ENCODE measurements at regions not wholly inside any gene's neighbourhood (a gene's known extent, or its start where the extent isn't known, plus 50 kb on each side); places are given as distances from the start of the nearest gene placed in this dataset.

DNA sequence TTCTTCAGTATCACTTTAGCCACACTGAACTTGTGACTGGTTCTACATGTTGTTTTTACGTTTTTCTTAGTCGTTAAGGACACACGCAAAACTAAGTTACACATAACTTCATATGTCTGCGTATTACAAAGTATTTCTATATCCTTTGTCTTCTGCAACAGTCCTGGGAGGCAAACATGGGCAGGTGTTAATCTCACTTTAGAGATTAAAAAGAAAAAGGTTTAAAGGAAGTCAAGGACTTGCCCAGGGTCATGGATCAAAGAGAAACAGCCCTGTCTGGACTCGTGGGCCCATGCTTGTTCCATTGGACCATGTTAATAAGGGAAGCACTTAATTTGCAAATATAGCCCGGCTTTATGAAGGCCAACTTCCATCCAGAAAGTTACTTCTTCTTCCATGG, 98.6 kb upstream of the LPP start:
- H3K9me3 ChIP-seq (ENCODE audit: control insufficient read depth, insufficient read depth, low read length), result no peaks in the 10 kb centered on the region

DNA sequence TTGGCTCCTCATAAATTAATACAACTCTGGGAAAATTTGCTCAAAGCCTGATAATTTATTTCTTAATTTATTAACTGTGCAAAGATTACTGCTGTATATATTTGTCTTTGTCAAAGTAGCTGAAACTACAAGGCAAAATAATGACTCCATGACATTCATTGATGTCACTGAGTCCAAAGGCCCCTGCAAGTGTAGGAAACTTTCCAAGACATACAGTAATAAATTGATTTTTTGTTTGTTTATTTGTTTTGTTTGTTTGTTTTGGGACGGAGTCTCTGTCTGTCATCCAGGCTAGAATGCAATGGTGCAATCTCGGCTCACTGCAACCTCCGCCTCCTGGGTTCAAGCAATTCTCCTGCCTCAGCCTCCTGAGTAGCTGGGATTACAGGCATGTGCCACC, 96.8 kb upstream of the LPP start:
- H3K4me1 ChIP-seq (ENCODE audit: insufficient read depth, low read length), result peaks cover 19% of the 10 kb centered on the region
- no peaks in the 10 kb centered on the region for H3K36me3 ChIP-seq (ENCODE audit: insufficient read depth, low read length)
- no peaks in the 10 kb centered on the region for H3K9me3 ChIP-seq (ENCODE audit: control insufficient read depth, insufficient read depth, low read length)
- no peak overlapping the region for H3K9ac ChIP-seq (ENCODE audit: low read depth, low read length)

More for the DNA sequence above, 98.6 kb upstream of the LPP start:
- Histone ChIP-seq H3K4me1 (ENCODE audit: insufficient read depth, low read length) (peaks cover 10% of the 10 kb centered on the region), H3K36me3 (ENCODE audit: insufficient read depth, low read length) (no peaks in the 10 kb centered on the region), H3K9ac (ENCODE audit: low read depth, low read length) (no peak overlapping the region)

DNA sequence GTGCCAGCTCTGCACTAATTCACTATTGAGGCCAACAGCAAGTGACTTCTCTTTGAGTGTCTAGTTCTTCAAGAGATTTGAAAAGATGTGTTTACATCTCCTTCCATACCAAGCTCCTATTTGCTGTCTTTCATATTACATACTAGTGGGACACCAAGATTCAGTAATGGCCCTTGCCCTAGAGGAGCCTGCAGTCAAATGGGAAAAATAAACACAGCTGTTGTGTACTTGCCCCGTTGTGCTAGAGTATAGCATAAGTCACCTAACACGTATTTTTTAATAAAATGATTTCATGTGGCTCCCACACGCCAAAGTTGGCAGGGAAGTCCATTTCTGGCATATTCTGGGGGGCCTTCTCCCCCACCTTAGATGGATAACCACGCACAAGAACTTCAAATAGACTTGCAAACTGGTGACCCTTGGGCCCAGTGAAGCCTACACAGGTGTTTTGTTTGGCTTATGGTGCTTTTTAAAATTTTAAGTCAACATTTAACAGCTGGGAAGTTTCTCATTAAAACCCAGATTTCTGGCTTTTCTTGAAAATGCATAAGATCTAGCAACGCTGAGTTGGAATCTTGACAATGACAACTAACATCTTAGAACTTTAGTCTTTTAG, 95.3 kb upstream of the LPP start:
- Histone ChIP-seq H3K4me1 (ENCODE audit: insufficient read depth, low read length) (peaks cover 10% of the 10 kb centered on the region), H3K9ac (ENCODE audit: low read depth, low read length) (no peak overlapping the region), H3K9me3 (ENCODE audit: control insufficient read depth, insufficient read depth, low read length) (no peaks in the 10 kb centered on the region), H3K36me3 (ENCODE audit: insufficient read depth, low read length) (no peaks in the 10 kb centered on the region)

DNA sequence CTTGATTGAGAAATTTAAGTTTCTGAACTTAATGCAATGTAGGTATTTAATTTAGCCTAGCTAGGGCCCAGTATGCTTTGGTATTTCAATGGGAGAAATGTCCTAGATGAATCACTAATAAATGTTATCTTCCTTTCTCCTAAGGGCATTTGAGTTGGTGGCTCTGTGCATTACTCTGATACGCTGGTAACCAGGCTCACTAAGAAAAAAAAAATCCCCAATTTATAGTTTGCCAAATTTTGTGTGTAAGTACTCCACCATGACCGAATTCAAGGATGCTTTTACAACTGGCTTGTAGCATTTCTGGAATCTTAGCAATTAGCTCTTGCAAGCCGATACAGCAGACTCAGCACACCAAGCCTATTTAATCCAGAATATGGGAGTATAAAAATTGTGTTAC, 94.6 kb upstream of the LPP start:
- peaks cover 10% of the 10 kb centered on the region for H3K4me1 ChIP-seq (ENCODE audit: insufficient read depth, low read length)
- no peaks in the 10 kb centered on the region for H3K36me3 ChIP-seq (ENCODE audit: insufficient read depth, low read length)
- H3K9me3 ChIP-seq (ENCODE audit: control insufficient read depth, insufficient read depth, low read length), result no peaks in the 10 kb centered on the region
- no peak overlapping the region for H3K9ac ChIP-seq (ENCODE audit: low read depth, low read length)

DNA sequence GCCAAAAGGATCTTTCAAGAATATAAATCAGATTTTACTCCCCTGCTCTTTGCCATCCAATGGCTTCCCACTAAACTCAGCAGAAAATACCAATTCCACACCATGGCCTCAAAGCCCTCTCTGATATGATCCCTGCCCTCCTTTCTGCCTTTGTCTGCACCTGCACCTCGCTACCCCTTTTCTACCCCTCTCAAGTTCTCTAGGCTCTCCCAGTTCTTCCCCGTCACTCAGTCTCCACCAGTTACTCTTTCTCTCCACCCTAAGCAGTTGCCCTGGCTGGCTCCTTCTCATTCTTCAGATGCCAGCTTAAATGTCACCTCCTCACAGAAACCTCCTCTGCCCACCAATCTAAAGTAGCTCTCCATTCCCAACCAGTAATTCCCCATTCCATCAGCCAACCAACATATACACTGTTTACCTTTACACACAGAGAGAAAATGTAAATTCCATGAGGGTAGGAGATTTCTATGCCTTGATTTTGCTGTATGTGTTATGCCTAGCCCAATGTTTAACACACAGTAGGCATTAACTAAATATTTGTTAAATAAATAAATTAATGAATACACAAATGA, 93.6 kb upstream of the LPP start:
- H3K9ac ChIP-seq (ENCODE audit: low read depth, low read length), result no peak overlapping the region
- H3K9me3 ChIP-seq (ENCODE audit: control insufficient read depth, insufficient read depth, low read length), result no peaks in the 10 kb centered on the region
- H3K4me1 ChIP-seq (ENCODE audit: insufficient read depth, low read length), result peaks cover 10% of the 10 kb centered on the region
- no peaks in the 10 kb centered on the region for H3K36me3 ChIP-seq (ENCODE audit: insufficient read depth, low read length)

DNA sequence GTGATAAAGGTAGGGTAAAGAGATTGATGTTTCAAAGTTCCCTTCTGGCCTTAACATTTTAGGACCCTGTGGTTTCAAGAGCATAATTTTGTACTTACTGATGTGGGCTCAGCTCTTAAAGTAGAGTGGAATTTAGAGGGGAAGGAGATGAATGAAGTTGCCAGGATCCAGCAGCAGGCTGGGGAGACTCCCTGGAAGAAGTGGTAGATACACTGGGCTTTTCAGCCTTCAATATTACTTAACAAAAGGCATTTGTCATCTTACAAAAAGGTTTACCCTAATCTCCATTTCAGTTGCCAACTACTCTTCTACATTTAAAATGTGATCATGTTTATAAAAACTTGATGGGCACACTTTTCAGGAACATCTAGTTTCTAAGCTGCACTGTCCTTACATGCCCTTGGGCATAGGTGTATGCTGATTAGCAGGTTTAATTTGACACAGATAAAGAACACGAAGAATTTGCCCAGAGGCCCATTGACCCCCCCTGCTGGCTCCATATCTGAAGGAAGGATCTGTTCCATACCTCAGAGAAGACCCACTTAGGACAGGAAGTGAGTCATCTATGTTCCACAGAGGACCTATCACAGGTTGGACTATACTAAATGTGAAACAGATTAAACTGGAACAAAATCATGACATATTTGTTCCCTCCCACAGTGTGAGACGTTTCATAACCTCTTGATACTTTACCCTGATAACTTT, 93.0 kb upstream of the LPP start:
- Histone ChIP-seq H3K9me3 (ENCODE audit: control insufficient read depth, insufficient read depth, low read length) (no peaks in the 10 kb centered on the region), H3K4me1 (ENCODE audit: insufficient read depth, low read length) (peaks cover 10% of the 10 kb centered on the region), H3K36me3 (ENCODE audit: insufficient read depth, low read length) (no peaks in the 10 kb centered on the region), H3K9ac (ENCODE audit: low read depth, low read length) (no peak overlapping the region)

DNA sequence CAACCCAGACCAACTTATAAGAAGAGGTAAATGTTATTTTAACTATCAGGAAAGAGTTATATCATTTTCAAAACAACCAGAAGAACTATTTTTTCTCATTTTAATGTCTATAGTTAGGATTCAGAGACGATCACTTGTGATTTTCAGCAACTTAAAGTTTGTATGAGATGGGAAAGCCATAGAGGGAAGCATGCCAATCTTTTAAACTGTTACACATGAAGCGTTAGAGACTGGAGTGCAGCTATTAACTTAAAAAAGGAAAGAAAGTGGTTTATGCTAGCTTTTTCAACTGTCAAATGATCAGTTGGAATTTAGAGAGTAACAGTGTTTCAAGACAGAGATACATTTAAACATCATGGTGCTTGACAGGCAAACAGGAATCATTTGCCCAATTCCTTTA, 91.7 kb upstream of the LPP start:
- Histone ChIP-seq H3K36me3 (ENCODE audit: insufficient read depth, low read length) (no peaks in the 10 kb centered on the region), H3K9me3 (ENCODE audit: control insufficient read depth, insufficient read depth, low read length) (no peaks in the 10 kb centered on the region), H3K4me1 (ENCODE audit: insufficient read depth, low read length) (peaks cover 10% of the 10 kb centered on the region), H3K9ac (ENCODE audit: low read depth, low read length) (no peak overlapping the region)

DNA sequence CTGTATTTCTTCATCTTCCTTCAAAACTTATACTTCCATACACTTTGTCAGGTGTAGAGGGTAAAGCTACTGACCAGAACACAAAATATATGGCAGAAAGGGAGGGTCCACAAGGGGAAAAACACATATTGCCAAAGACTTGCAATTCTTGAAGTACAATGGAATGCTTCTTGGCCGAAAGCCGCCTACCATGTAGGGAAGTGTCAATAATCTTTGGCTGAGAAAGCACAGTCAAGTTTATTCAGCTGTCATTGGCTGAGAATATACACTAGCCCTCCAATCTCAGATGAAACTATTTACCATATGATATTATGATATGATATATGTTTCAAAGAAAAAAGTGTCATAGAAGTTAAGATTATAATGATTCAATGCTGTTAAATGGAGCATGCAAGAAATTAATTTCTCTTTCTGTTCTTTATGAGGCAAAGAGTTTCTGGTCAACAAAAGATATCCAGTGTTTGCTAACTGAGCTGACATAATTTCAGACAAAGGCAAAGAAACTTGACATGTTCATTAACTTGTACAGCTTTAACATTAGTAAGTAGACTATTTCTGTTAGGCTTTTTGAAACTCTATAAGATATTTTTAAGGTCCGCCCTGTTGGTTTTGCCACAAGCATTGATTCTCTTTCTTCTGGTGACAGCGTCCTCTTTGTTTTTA, 89.0 kb upstream of the LPP start:
- H3K9ac ChIP-seq (ENCODE audit: low read depth, low read length), result no peak overlapping the region
- no peaks in the 10 kb centered on the region for H3K36me3 ChIP-seq (ENCODE audit: insufficient read depth, low read length)
- peaks cover 10% of the 10 kb centered on the region for H3K4me1 ChIP-seq (ENCODE audit: insufficient read depth, low read length)
- H3K9me3 ChIP-seq (ENCODE audit: control insufficient read depth, insufficient read depth, low read length), result no peaks in the 10 kb centered on the region

DNA sequence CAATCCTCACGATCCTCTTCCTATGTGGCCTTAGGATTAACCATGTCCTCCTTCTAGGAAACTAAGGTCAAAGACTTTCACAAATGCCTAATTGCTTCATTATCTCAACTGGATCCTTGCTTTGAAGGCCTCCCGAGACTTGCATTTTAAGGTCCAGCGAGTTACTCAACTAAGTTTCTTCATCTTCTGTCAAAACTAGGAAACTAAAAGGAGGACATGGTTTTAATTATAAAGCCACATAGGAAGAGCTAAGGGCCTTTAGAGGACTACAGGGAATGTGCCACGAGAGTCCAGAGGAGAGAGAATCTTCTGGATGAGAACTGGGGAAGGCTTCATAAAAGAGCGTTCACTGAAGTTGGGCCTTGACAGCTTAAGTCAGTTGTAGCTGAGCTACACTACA, 87.8 kb upstream of the LPP start:
- Histone ChIP-seq H3K36me3 (ENCODE audit: insufficient read depth, low read length) (no peaks in the 10 kb centered on the region), H3K9me3 (ENCODE audit: control insufficient read depth, insufficient read depth, low read length) (no peaks in the 10 kb centered on the region), H3K4me1 (ENCODE audit: insufficient read depth, low read length) (peaks cover 4% of the 10 kb centered on the region), H3K9ac (ENCODE audit: low read depth, low read length) (no peak overlapping the region)

DNA sequence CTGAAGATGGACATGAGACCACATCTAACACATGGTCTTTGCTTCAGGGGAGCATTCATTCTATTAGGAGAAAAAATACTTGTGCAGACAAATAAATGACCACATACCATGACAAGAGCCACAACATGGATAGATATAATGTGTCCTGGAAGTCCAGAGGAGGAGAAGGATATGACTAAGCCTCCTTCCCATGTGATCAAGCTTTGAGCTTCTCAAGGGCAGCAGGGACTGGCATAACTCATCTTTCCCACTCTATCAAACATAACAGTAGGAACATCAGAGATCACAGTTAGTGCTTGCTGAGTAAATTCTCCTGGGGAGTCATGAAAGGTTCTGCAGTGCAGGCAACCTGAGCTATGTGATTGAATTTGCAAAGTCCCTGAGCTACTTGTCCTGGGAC, 86.0 kb upstream of the LPP start:
- Histone ChIP-seq H3K36me3 (ENCODE audit: insufficient read depth, low read length) (no peaks in the 10 kb centered on the region), H3K4me1 (ENCODE audit: insufficient read depth, low read length) (no peaks in the 10 kb centered on the region)

DNA sequence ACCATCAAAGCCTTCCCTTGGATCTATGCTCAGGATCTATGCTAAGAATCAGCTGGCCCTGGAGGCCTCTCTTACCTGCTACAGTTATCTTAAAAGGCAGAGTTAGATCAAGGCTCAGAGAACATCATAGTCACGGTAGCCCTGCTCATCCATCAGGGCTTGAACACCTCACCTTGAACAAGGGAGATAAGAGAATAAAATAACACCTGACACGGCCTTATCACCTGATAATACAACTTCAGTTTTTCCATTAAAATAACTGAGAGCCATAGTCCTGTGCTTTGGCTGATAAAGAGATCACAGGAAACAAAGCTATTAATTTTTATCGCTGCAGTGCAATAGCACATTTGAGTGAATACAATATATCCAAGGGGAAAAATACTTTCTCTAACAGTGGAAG, 85.6 kb upstream of the LPP start:
- no peak overlapping the region for H3K9ac ChIP-seq (ENCODE audit: low read depth, low read length)
- no peaks in the 10 kb centered on the region for H3K36me3 ChIP-seq (ENCODE audit: insufficient read depth, low read length)

More for the DNA sequence above, 86.0 kb upstream of the LPP start:
- H3K9ac ChIP-seq (ENCODE audit: low read depth, low read length), result no peak overlapping the region
- H3K9me3 ChIP-seq (ENCODE audit: control insufficient read depth, insufficient read depth, low read length), result no peaks in the 10 kb centered on the region

DNA sequence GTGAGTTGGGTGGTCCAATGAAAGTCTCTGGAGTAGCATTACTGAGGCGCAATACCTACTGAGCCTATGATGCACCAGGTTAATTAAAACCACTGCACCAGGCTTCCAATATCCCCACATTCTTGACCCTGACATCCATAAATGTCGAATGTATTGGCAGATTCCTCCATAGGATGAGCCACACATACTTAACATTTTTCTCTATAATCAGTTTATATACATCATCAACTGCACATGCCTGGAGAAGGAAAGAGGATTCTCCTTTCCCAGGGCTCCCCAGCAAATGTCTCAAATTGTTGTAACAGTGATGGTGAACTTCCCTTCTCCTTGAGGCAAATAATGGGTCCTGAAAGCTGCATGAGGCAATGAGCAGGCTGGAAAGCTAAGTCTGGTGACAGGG, 82.3 kb upstream of the LPP start:
- Histone ChIP-seq H3K9me3 (ENCODE audit: control insufficient read depth, insufficient read depth, low read length) (no peaks in the 10 kb centered on the region), H3K9ac (ENCODE audit: low read depth, low read length) (no peak overlapping the region), H3K4me1 (ENCODE audit: insufficient read depth, low read length) (no peaks in the 10 kb centered on the region), H3K36me3 (ENCODE audit: insufficient read depth, low read length) (no peaks in the 10 kb centered on the region)

More for the DNA sequence above, 85.6 kb upstream of the LPP start:
- Histone ChIP-seq H3K4me1 (ENCODE audit: insufficient read depth, low read length) (no peaks in the 10 kb centered on the region), H3K9me3 (ENCODE audit: control insufficient read depth, insufficient read depth, low read length) (no peaks in the 10 kb centered on the region)

DNA sequence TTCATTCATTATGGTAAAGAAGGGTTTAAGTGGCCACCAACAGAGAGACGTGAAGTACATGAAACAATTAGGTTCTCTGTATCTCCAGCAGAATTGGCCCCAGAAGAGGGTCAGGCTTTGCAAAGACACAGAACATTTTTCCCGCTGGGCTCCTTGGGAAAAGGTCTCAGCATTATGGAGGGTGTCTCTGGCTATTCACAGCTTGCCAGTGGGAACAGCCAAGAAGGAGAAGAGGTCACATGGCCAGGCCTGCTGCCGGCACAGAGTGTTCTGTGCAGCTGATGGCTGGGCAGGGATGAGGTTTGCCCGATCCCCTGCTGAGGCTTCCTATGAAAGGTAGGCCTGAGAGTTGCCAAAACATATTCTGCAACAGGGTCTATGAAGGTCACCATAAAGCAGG, 77.8 kb upstream of the LPP start:
- H3K4me1 ChIP-seq (ENCODE audit: insufficient read depth, low read length), result no peaks in the 10 kb centered on the region
- no peak overlapping the region for H3K9ac ChIP-seq (ENCODE audit: low read depth, low read length)
- no peaks in the 10 kb centered on the region for H3K36me3 ChIP-seq (ENCODE audit: insufficient read depth, low read length)
- H3K9me3 ChIP-seq (ENCODE audit: control insufficient read depth, insufficient read depth, low read length), result no peaks in the 10 kb centered on the region; the same call in 1 of the 2 replicates

DNA sequence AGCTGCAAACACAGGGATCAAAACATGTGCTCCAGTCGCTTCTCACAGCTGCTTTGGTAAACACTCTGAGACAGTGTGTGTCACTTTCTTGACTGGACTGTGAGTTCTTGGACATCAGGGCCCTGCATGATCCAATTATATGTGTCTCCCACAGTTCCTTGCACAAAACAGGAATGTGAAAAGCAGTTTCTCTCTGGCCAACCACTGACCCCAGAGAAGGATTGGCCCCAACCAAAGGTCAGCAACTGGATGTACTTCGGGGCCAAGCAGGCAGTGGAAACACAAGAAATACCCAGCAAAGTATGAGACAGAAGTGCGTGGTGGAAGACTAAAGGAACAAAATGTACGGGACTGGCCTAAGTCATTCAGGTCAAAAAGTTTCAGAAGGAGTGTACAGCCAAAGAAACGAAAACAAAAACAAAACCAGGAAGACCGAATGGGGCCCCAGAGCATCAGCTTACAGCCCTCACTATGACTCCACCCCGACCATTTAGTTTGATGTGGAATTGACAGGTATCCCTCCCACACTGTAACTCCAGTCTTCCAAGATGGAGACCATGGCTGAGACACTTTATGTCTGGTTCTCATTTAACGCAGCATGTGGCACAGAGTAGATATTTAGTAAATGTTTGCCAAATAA, 76.7 kb upstream of the LPP start:
- Histone ChIP-seq H3K4me1 (ENCODE audit: insufficient read depth, low read length) (no peaks in the 10 kb centered on the region), H3K9ac (ENCODE audit: low read depth, low read length) (no peak overlapping the region), H3K36me3 (ENCODE audit: insufficient read depth, low read length) (no peaks in the 10 kb centered on the region), H3K9me3 (ENCODE audit: control insufficient read depth, insufficient read depth, low read length) (no peaks in the 10 kb centered on the region; the same call in 1 of the 2 replicates)

Measured in ES-I3 (cell line).